Suprapubic skin (tissue), 4 donors: ENCODE measurements at regions not wholly inside any gene's neighbourhood (a gene's known extent, or its start where the extent isn't known, plus 50 kb on each side); places are given as distances from the start of the nearest gene placed in this dataset.

ENCODE experiments used
- DNase-seq, 2 donors: peaks; one replicate each; pipeline ENCODE4 v3.0.0-alpha.2; 2019; ENCODE audit warnings: low spot score in 2 of 2
- H3K27ac ChIP-seq: fragments of 200-600 bp; sonication (generic); one replicate; pipeline ENCODE4 v1.5.1; 2019
- H3K27me3 ChIP-seq: fragments of 200-600 bp; sonication (generic); one replicate; pipeline ENCODE4 v1.5.1; 2019
- H3K36me3 ChIP-seq: fragments of 200-600 bp; sonication (generic); one replicate; pipeline ENCODE4 v1.5.1; 2019
- H3K4me1 ChIP-seq: fragments of 200-600 bp; sonication (generic); one replicate; pipeline ENCODE4 v1.5.1; 2019
- H3K4me3 ChIP-seq: fragments of 200-600 bp; sonication (generic); one replicate; pipeline ENCODE4 v1.5.1; 2019; ENCODE audit warnings: mild to moderate bottlenecking
- H3K9me3 ChIP-seq: fragments of 200-600 bp; sonication (generic); one replicate; pipeline ENCODE4 v1.5.1; 2019
- EP300 ChIP-seq: sonication (generic); formaldehyde crosslinking; IDR thresholded peaks from one replicate; pipeline ENCODE4 v1.6.1; 2017; ENCODE audit warnings: antibody characterized with exemption
- POLR2A ChIP-seq, 2 donors: fragments of 450-650 bp; IDR thresholded peaks; one replicate each; pipeline ENCODE4 v1.6.1; 2017; ENCODE audit warnings: antibody characterized with exemption in 2 of 2, mild to moderate bottlenecking in 2 of 2, moderate library complexity in 2 of 2
- POLR2AphosphoS5 ChIP-seq, 3 donors: sonication (generic); formaldehyde crosslinking; IDR thresholded peaks; one replicate each; pipeline ENCODE4 v1.6.1; 2017; ENCODE audit warnings: antibody characterized with exemption in 3 of 3
- WGBS: methylation state at CpG from one replicate; pipeline ENCODE4 v1.1.5; 2018; 5-methylcytosine and 5-hydroxymethylcytosine counted together
- TF ChIP-seq, protein P1 (sequence below), 2 donors: fragments of 200-600 bp in 1 of 2; fragments of 450-650 bp in 1 of 2; sonication (generic) in 1 of 2; IDR thresholded peaks; one replicate each; pipeline ENCODE4 v1.5.1; 2016 to 2019; ENCODE audit warnings: antibody characterized with exemption in 2 of 2, mild to moderate bottlenecking in 1 of 2, moderate library complexity in 1 of 2

DNA sequence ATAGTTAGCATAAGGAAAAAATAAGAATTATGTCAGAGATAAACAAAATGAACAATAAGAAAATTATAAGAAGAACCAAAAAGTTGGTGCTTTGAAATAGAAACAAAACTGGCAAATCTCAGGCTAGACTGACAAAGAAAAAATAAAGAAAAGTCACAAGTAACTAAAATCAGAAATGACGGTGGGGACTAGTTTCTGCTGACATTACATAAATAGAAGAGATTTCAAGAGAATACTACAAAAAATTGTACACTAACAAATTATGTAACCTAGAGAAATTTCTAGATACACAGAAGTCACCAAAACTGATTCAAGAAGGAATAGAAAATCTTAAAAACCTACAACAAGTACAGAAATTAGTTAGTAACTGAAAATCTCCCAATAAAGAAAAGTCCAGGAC is 355.6 kb upstream of the SGCG start:
- no peaks in the 10 kb centered on the region for H3K9me3 ChIP-seq
- H3K36me3 ChIP-seq, result no peaks in the 10 kb centered on the region
- 70% methylated on average over 1 of the region's 1 CpG for WGBS
- no peaks in the 10 kb centered on the region for H3K4me1 ChIP-seq
- H3K4me3 ChIP-seq, result no peak overlapping the region
- no peak overlapping the region for H3K27ac ChIP-seq
- H3K27me3 ChIP-seq, result peaks cover 2% of the 10 kb centered on the region
- TF ChIP-seq POLR2A (IDR thresholded peaks at IDR 0.05) (no peak), EP300 (no peak)
- TF ChIP-seq, protein P1, sequence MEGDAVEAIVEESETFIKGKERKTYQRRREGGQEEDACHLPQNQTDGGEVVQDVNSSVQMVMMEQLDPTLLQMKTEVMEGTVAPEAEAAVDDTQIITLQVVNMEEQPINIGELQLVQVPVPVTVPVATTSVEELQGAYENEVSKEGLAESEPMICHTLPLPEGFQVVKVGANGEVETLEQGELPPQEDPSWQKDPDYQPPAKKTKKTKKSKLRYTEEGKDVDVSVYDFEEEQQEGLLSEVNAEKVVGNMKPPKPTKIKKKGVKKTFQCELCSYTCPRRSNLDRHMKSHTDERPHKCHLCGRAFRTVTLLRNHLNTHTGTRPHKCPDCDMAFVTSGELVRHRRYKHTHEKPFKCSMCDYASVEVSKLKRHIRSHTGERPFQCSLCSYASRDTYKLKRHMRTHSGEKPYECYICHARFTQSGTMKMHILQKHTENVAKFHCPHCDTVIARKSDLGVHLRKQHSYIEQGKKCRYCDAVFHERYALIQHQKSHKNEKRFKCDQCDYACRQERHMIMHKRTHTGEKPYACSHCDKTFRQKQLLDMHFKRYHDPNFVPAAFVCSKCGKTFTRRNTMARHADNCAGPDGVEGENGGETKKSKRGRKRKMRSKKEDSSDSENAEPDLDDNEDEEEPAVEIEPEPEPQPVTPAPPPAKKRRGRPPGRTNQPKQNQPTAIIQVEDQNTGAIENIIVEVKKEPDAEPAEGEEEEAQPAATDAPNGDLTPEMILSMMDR (IDR thresholded peaks at IDR 0.05), result no peak
- DNase-seq, result no peak

DNA sequence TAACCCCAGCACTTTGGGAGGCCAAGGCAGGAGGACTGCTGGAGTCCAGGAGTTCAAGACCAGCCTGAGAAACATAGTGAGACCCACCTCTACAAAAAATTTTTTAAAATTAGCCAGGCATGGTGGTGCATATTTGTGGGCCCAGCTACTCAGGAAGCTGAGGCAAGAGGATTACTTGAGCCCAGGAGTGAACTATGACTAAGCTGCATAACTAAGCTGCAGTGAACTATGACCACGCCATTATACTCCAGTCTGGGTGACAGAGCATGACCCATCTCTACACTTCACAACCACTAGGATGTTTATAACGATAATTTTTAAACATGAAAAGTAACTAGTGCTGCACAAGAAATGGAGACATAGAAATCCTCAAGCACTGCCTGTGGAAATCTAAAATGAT is 352.7 kb upstream of the SGCG start:
- Histone ChIP-seq H3K4me1 (no peaks in the 10 kb centered on the region), H3K27me3 (no peaks in the 10 kb centered on the region), H3K4me3 (no peak overlapping the region), H3K27ac (no peak overlapping the region), H3K9me3 (no peaks in the 10 kb centered on the region), H3K36me3 (no peaks in the 10 kb centered on the region)
- no peak for DNase-seq
- TF ChIP-seq POLR2A (IDR thresholded peaks at IDR 0.05), result no peak
- TF ChIP-seq, protein P1 (IDR thresholded peaks at IDR 0.05), result no peak
- no peak for TF ChIP-seq POLR2AphosphoS5 (IDR thresholded peaks at IDR 0.05)
- no peak for TF ChIP-seq EP300
- WGBS, result 90% methylated on average over 2 of the region's 2 CpGs

DNA sequence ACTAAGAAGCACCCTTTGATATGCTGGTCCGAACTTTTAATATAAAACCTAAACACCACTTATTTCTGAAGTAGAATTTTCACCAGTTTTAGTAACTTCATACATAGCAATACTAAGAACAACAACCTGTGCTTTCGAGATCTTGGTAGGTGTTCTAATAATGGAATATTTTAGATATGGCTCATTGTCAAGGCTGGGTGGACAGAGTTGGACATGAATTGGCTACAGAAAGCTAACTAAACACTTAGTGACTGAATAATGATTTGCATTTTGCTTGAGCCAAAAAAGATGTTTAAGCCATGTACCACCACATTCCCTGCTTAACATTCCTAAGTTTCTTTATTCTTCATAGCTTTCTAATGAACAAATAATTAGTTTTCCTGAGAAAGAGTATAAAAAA is 344.3 kb upstream of the SGCG start:
- H3K4me1 ChIP-seq, result peaks cover 2% of the 10 kb centered on the region
- TF ChIP-seq EP300 (no peak), POLR2A (IDR thresholded peaks at IDR 0.05) (no peak), POLR2AphosphoS5 (IDR thresholded peaks at IDR 0.05) (no peak)
- TF ChIP-seq, protein P1 (IDR thresholded peaks at IDR 0.05), result no peak
- no peaks in the 10 kb centered on the region for H3K9me3 ChIP-seq
- H3K36me3 ChIP-seq, result no peaks in the 10 kb centered on the region
- DNase-seq, result no peak
- H3K27me3 ChIP-seq, result peaks cover 9% of the 10 kb centered on the region
- WGBS, result 88% methylated on average over 2 of the region's 2 CpGs
- no peak overlapping the region for H3K27ac ChIP-seq
- H3K4me3 ChIP-seq, result no peak overlapping the region

DNA sequence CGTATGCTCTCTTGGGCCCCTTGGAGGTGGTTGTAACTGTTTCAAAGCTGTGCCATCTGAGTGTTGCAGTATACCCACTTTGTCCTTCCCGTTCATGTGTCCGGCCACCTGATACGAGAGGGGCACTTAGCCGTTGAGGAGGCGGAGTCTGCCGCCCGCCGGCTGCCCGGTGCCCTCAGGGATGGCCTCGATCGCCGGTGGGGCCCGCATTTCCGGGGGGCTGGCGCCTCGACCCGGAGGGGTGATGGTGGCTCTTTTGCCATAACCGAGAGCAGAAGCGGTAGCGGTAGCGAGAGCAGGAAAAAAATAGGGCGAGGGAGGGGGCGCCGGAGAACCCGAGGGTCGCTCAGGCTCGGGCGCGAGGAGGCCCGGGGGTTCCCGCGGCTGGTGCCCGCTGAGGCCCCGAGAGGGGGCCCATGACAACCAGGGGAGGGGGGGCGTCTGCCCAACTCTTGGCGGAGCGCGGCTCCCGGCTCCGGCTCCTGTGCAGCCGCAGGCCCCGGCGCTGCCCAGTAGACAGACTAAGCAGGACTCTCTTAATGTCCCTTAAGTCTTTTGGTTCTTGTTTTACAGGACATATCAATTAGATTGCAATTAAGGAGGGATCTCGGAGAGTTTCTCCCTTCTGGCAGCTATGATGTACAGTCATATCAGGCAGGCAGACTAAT is 342.7 kb upstream of the SGCG start:
- no peak for DNase-seq
- Histone ChIP-seq H3K4me3 (peak overlapping the region; percentile 32), H3K27ac (no peak overlapping the region), H3K4me1 (peaks cover 2% of the 10 kb centered on the region), H3K9me3 (no peaks in the 10 kb centered on the region), H3K36me3 (no peaks in the 10 kb centered on the region), H3K27me3 (peaks cover 9% of the 10 kb centered on the region)
- no peak for TF ChIP-seq EP300
- TF ChIP-seq POLR2AphosphoS5 (IDR thresholded peaks at IDR 0.05), result no peak
- TF ChIP-seq POLR2A (IDR thresholded peaks at IDR 0.05), result no peak
- TF ChIP-seq, protein P1 (IDR thresholded peaks at IDR 0.05), result no peak
- WGBS, result 17% methylated on average over 38 of the region's 45 CpGs

DNA sequence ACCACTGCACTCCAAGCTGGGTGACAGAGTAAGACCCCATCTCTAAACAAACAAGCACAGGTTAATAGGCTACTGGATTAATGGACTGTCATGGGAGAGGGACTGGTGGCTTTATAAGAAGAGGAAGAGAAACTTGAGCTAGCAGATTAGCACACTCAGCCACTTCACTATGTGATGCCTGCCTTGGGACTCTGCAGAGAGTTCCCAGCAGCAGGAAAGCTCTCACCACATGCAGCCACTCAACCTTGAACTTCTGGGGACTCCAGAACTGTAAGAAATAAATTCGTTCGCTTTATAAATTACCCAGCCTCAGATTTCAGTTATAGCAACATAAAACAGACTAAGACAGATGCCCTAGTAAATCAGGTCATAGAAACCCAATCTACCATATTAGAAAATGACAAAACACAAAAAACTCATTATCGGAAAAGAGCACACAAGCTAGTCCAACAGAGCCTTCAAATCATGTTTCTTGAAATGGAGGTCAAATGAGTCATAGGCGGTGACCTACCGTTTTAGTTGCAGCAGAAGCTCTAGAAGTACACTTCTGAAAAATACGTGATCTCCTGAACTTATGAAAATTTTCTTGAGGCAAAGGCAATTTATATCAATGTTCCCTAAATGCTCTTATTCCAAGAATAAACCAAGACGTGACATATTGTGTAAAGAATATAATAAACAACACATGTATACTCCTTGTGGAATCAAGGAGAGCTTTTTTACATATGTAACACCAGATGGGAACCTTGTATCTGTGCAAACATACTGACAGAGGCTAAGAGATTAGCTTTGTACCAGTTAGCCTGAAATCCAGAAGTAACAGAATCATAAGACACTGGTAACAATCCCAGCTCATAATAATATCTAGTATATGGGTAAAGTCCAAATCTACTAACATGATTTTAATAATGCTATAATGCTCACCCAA is 340.9 kb upstream of the SGCG start:
- 83% methylated on average over 7 of the region's 7 CpGs for WGBS
- H3K9me3 ChIP-seq, result no peaks in the 10 kb centered on the region
- no peak overlapping the region for H3K27ac ChIP-seq
- H3K4me3 ChIP-seq, result no peak overlapping the region
- H3K36me3 ChIP-seq, result no peaks in the 10 kb centered on the region
- peaks cover 9% of the 10 kb centered on the region for H3K27me3 ChIP-seq
- DNase-seq, result no peak
- TF ChIP-seq, protein P1 (IDR thresholded peaks at IDR 0.05), result no peak
- TF ChIP-seq EP300 (no peak), POLR2AphosphoS5 (IDR thresholded peaks at IDR 0.05) (no peak), POLR2A (IDR thresholded peaks at IDR 0.05) (no peak)
- H3K4me1 ChIP-seq, result peaks cover 2% of the 10 kb centered on the region
